Loucy (cell line): ENCODE measurements at regions not wholly inside any gene's neighbourhood (a gene's known extent, or its start where the extent isn't known, plus 50 kb on each side); places are given as distances from the start of the nearest gene placed in this dataset.

Source experiments
- CTCF ChIP-seq: fragments of 200-600 bp; sonication (generic); conservative IDR thresholded peaks from 2 replicates; pipeline ENCODE4 v1.5.1; 2014; ENCODE audit warnings: mild to moderate bottlenecking, antibody characterized with exemption, low read length
- EZH2phosphoT487 ChIP-seq: fragments of 200-600 bp; IDR thresholded peaks from 2 replicates; pipeline ENCODE4 v1.6.1; 2018; ENCODE audit warnings: antibody characterized with exemption, mild to moderate bottlenecking, moderate library complexity, borderline replicate concordance

DNA sequence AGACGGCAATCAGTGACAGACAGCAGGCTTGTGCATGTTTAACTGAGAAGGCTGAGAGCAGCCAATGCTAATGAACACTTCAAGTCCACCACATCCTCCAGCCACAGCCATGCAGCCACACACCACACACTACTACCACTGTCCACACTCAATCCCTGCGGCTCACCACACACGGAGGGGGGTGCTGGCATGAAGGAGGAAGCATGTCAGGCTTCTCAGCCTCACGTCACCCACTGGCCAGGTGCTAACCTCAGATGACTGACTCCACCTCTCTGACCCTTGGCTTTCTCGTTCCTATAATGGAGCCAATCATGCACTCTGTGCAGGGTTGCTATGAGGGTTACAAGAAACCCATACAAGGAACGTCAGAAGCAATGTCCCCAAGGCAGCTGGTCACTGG lies 165.4 kb upstream of the RNF32 start:
- TF ChIP-seq CTCF, result no peak
- TF ChIP-seq EZH2phosphoT487, result no peak
